HG03520 (cell line): ENCODE measurements at regions not wholly inside any gene's neighbourhood (a gene's known extent, or its start where the extent isn't known, plus 50 kb on each side); places are given as distances from the start of the nearest gene placed in this dataset.

Source experiments
- ATAC-seq: cut with Tn5 transposase; IDR thresholded peaks from one replicate; pipeline ENCODE4 v1.9.1; 2021; ENCODE audit warnings: mild to moderate bottlenecking, moderate library complexity; ENCODE audit not compliant: unreplicated experiment

GRCh38 chr12:75581515-75581914, 70.1 kb upstream of the KRR1 start:
- ATAC-seq = no peak

- ATAC-seq = no peak
Measured at GRCh38 chr12:75579552-75579951, 68.1 kb upstream of the KRR1 start.

GRCh38 chr12:75578546-75578945, 67.1 kb upstream of the KRR1 start:
- no peak for ATAC-seq

DNA sequence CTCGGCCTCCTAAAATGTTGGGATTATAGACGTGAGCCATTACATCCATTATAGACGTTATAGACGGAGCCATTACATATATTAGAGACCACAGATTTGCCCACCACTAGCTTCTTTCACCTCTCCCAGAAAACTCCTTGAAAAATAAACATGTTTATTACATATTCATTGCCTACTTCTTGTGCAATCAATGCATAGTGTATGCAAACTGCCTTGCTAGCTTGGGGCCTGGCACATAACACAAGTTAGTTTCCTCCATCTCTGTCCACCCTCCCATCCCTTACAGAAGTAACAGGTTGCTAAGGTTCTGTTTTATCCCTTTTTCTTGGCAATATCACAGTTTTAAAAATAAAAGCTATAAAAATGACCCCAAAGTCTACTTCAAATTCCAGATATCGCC, 66.4 kb upstream of the KRR1 start:
- ATAC-seq = no peak

DNA sequence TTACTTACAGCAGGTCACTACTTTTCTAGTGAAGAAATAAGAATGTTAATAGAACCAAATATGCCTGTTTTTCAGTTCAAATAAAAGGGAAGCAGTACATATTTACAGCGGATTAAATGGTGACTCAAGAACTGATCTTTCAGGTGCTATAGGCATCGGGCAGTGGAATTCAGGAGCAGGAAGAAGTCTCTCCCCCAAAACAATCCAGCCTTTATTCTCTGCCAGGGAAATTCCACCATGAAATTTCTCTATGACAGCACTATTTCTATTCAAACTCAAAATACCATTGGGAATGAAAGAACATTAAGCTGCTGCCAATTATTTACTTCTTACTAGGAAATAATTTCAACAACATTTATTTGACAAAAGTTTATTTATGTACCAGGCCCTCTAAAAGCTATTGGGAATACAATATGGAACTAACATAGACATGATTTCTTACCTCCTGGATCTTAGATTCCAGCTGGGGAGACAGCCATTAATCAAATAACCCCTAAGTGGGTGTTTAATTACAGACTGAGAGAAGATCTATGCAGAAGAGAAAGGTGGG, 60.3 kb upstream of the KRR1 start:
- no peak for ATAC-seq

DNA sequence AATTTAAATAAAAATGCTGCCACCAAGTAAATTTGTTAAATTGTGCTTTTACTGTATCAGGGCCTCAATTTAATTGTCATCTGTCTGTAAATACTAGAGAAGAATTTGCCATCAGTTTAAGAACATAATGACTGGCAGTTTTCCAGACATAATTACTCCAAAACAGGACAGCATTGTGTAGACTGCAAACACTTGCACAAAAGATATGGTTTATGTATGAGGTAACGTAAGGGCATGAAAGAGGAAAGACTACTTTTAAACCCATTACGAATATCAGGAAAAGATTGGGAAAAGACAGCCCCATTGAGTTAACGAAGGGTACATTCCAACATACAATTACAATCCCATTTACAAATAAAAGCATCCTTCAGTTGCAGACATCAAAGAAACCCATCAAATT, 59.8 kb upstream of the KRR1 start:
- no peak for ATAC-seq

- no peak for ATAC-seq
Measured at GRCh38 chr12:75568801-75569200, 57.4 kb upstream of the KRR1 start.

DNA sequence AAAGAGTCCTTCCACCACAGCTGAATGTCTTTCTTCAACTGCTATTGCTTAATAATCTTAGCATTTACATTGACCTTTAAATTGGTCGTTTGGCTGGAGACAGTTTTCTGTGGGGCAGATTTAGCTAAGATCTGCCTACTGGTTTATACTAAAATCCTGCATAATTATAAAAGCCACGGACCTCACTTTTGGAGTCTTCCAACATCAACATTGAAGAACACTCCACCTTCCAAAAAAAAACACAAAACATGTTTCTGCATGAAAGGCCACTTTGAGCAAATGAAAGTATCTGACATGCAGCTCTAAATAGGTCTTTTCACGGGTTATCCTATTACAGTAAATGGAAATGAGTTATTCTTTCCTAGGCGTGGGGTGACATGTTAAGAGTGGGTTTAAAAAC, 57.0 kb upstream of the KRR1 start:
- no peak for ATAC-seq

- no peak for ATAC-seq
Measured at GRCh38 chr12:75565795-75566194, 54.4 kb upstream of the KRR1 start.

DNA sequence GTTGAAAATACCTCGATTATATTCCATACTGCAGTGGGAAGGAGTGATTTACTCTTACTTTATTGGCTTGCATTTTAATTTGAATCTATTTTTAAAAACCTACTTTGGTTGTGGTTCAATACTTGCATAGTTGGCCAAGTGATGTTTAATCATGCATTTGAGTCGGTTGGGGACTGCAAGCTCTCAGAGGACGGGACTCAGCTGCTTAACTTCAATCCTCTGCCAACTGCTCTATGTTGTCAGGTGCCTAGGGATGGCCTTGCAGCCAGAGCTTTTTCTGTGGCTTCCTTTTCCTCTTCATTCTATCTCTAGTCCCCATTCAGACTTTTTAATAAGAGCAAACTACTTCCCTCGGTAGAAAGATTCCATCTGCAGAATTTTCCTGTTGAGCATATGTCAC, 53.4 kb upstream of the KRR1 start:
- ATAC-seq = no peak

GRCh38 chr12:75564398-75564797, 53.0 kb upstream of the KRR1 start:
- ATAC-seq = no peak

DNA sequence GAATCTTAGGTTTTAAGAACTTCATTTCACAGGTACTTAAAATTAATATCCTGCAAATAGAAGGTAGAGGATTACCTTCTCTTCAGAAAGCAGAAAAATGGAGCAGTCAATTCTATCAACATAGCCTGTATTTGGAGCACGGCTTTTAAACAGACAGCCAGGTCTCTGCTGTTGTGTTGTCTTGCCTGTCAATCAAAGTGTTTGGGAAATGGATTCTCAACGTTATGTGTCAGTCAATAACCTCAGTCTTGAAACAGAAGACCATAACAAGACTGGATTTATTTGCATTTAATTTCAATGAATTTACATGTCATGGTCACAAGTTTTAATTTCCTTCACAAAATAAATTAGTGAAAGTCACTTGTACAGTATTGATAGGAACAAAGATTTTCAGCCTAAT, 51.9 kb upstream of the KRR1 start:
- no peak for ATAC-seq

DNA sequence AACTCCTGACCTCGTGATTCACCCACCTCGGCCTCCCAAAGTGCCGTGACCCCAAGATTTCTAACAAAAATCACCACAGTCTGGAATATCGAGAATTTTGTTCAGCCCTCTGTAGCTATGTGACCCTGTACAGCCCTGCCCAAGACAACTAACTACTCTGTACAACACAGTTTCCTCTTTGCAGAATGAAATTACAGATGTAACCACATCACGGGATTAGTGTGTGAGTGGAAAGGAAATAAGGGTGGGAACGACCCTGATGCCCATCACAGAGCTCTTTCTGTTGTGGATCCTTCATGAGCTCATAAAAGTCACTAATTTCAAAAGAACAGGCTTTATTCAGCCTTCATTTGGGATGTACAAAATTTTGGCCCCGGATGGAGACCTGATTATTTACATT, 50.5 kb upstream of the KRR1 start:
- ATAC-seq = no peak
